Gastroesophageal sphincter (tissue), 4 donors: ENCODE measurements at regions not wholly inside any gene's neighbourhood (a gene's known extent, or its start where the extent isn't known, plus 50 kb on each side); places are given as distances from the start of the nearest gene placed in this dataset.

Source experiments
- ATAC-seq: fragments of 150-250 bp; one replicate; pipeline ENCODE4 v1.9.1; 2016; ENCODE audit warnings: mild to moderate bottlenecking, moderate library complexity
- H3K27ac ChIP-seq, 4 donors: fragments of 200-600 bp; sonication (generic) in 3 of 4; 1 replicate in 3 of 4; 2 replicates in 1 of 4; pipeline ENCODE4 v1.5.1; 2016 to 2019
- H3K27me3 ChIP-seq: fragments of 200-600 bp; sonication (generic); one replicate; pipeline ENCODE4 v1.5.1; 2019
- H3K36me3 ChIP-seq, 2 donors: fragments of 200-600 bp; sonication (generic); one replicate each; pipeline ENCODE4 v1.5.1; 2019; ENCODE audit warnings: control low read depth in 1 of 2
- H3K4me1 ChIP-seq, 3 donors: fragments of 200-600 bp; sonication (generic); 1 replicate in 2 of 3; 2 replicates in 1 of 3; pipeline ENCODE4 v1.5.1; 2016 to 2019; ENCODE audit warnings: control low read depth in 2 of 3
- H3K4me3 ChIP-seq, 2 donors: fragments of 200-600 bp; sonication (generic); one replicate each; pipeline ENCODE4 v1.5.1; 2019; ENCODE audit warnings: mild to moderate bottlenecking in 1 of 2, moderate library complexity in 1 of 2
- H3K9me3 ChIP-seq, 3 donors: fragments of 200-600 bp; sonication (generic); one replicate each; pipeline ENCODE4 v1.5.1; 2017 to 2019; ENCODE audit warnings: control low read depth in 2 of 3
- EP300 ChIP-seq: sonication (generic); formaldehyde crosslinking; IDR thresholded peaks from one replicate; pipeline ENCODE4 v1.6.1; 2017; ENCODE audit warnings: antibody characterized with exemption, mild to moderate bottlenecking
- POLR2A ChIP-seq, 2 donors: fragments of 450-650 bp; IDR thresholded peaks; one replicate each; pipeline ENCODE4 v1.6.1; 2017; ENCODE audit warnings: antibody characterized with exemption in 2 of 2, mild to moderate bottlenecking in 2 of 2, moderate library complexity in 1 of 2
- POLR2AphosphoS5 ChIP-seq: sonication (generic); formaldehyde crosslinking; IDR thresholded peaks from one replicate; pipeline ENCODE4 v1.6.1; 2017; ENCODE audit warnings: antibody characterized with exemption
- WGBS, 2 donors: methylation state at CpG; one replicate each; pipeline ENCODE4 v1.1.5; 2018; ENCODE audit warnings: low coverage in 1 of 2; 5-methylcytosine and 5-hydroxymethylcytosine counted together
- TF ChIP-seq, protein P1 (sequence below), 4 experiments: fragments of 200-600 bp in 2 of 4; fragments of 450-650 bp in 2 of 4; sonication (generic) in 1 of 4; IDR thresholded peaks; one replicate each; pipeline ENCODE4 v1.5.1; 2017 to 2019; ENCODE audit warnings: antibody characterized with exemption in 4 of 4, mild to moderate bottlenecking in 2 of 4, moderate library complexity in 2 of 4

DNA sequence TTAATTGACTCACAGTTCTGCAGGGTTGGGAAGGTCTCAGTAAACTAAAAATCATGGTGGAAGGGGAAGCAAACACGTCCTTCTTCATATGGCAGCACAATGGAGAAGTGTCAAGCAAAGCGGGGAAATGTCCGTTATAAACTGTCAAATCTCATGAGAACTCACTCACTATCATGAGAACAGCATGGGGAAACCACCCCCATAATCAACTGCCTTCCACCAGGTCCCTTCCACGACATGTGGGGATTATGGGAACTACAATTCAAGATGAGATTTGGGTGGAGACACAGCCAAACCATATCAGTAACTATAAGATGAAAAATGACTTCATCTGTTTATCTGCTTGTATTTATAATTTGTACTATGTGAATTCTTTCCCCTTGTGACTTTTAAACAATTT is 577.6 kb upstream of the MDGA2 start:
- Histone ChIP-seq H3K27me3 (no peaks in the 10 kb centered on the region), H3K9me3 (no peaks in the 10 kb centered on the region), H3K36me3 (no peaks in the 10 kb centered on the region), H3K27ac (no peak overlapping the region), H3K4me3 (no peak overlapping the region), H3K4me1 (no peaks in the 10 kb centered on the region)
- no peak for TF ChIP-seq EP300
- no peak for TF ChIP-seq POLR2AphosphoS5
- TF ChIP-seq POLR2A (IDR thresholded peaks at IDR 0.05), result no peak
- TF ChIP-seq, protein P1, sequence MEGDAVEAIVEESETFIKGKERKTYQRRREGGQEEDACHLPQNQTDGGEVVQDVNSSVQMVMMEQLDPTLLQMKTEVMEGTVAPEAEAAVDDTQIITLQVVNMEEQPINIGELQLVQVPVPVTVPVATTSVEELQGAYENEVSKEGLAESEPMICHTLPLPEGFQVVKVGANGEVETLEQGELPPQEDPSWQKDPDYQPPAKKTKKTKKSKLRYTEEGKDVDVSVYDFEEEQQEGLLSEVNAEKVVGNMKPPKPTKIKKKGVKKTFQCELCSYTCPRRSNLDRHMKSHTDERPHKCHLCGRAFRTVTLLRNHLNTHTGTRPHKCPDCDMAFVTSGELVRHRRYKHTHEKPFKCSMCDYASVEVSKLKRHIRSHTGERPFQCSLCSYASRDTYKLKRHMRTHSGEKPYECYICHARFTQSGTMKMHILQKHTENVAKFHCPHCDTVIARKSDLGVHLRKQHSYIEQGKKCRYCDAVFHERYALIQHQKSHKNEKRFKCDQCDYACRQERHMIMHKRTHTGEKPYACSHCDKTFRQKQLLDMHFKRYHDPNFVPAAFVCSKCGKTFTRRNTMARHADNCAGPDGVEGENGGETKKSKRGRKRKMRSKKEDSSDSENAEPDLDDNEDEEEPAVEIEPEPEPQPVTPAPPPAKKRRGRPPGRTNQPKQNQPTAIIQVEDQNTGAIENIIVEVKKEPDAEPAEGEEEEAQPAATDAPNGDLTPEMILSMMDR (IDR thresholded peaks at IDR 0.05), result no peak
- WGBS, 2 donors, result 87 to 93% methylated on average over 3 to 4 of the region's 4 CpGs
- no peak for ATAC-seq

DNA sequence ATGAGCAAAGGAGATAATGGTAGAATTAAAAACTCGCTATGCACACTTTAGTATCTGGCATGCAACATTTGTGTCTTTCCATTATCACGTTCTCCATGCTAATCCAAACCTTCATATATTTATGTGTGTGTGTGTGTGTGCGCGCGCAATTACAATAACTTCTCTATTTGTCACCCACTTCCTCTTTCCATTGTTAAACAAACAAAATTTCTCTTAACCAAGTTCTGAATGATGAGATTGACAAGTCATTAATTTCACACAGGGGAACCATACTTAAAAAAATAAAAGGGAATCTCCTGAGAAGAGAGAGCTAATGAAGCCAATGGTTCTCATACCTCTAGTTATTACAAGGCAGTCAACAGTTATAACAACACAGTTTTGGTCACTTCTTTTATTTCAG is 575.9 kb upstream of the MDGA2 start:
- ATAC-seq, result no peak
- TF ChIP-seq POLR2A (IDR thresholded peaks at IDR 0.05), result no peak
- no peak for TF ChIP-seq POLR2AphosphoS5
- TF ChIP-seq, protein P1 (IDR thresholded peaks at IDR 0.05), result no peak
- no peak for TF ChIP-seq EP300

GRCh38 chr14:48250575-48250974 is 575.2 kb upstream of the MDGA2 start:
- no peak for ATAC-seq
- Histone ChIP-seq H3K27ac (no peak overlapping the region), H3K27me3 (no peaks in the 10 kb centered on the region), H3K4me3 (no peak overlapping the region), H3K4me1 (no peaks in the 10 kb centered on the region), H3K36me3 (no peaks in the 10 kb centered on the region), H3K9me3 (no peaks in the 10 kb centered on the region)
- TF ChIP-seq, protein P1 (IDR thresholded peaks at IDR 0.05), result no peak
- TF ChIP-seq POLR2A (IDR thresholded peaks at IDR 0.05) (no peak), POLR2AphosphoS5 (no peak), EP300 (no peak)
- WGBS, 2 donors, result 72 to 81% methylated on average over 5 of the region's 5 CpGs

More for the DNA sequence above, 575.9 kb upstream of the MDGA2 start:
- no peaks in the 10 kb centered on the region for H3K36me3 ChIP-seq
- no peaks in the 10 kb centered on the region for H3K9me3 ChIP-seq
- WGBS, 2 donors, result 63 to 84% methylated on average over 5 of the region's 5 CpGs
- no peak overlapping the region for H3K27ac ChIP-seq
- H3K4me1 ChIP-seq, result no peaks in the 10 kb centered on the region
- H3K4me3 ChIP-seq, result no peak overlapping the region
- no peaks in the 10 kb centered on the region for H3K27me3 ChIP-seq

DNA sequence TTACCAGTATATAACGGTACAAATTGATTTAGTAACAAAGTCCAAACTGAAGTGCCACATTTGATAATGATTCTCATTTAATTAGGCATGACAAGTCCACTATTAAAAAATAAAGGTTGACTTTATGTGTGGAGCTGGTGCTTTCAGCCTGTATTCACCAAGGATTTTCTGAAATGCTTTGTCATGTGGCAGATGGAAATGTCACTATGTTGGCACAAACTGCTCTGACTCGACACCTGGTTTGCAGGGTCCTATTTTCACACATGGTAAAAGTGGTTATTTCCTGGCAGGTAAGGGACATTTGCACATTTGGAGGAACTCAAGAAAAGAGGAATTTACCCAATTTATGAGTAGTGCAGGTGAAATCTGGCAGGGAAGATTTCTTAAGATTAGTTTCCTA is 572.6 kb upstream of the MDGA2 start:
- Histone ChIP-seq H3K4me1 (no peaks in the 10 kb centered on the region), H3K4me3 (no peak overlapping the region), H3K27ac (no peak overlapping the region), H3K9me3 (no peaks in the 10 kb centered on the region), H3K27me3 (no peaks in the 10 kb centered on the region), H3K36me3 (no peaks in the 10 kb centered on the region)
- TF ChIP-seq POLR2A (IDR thresholded peaks at IDR 0.05), result no peak
- no peak for ATAC-seq
- WGBS, 2 donors, result 75 to 77% methylated on average over 1 to 2 of the region's 2 CpGs

GRCh38 chr14:48243900-48244299 is 568.5 kb upstream of the MDGA2 start:
- TF ChIP-seq, protein P1 (IDR thresholded peaks at IDR 0.05), result no peak
- TF ChIP-seq EP300, result no peak
- no peak for TF ChIP-seq POLR2AphosphoS5
- TF ChIP-seq POLR2A (IDR thresholded peaks at IDR 0.05), result no peak
- no peaks in the 10 kb centered on the region for H3K9me3 ChIP-seq
- H3K27me3 ChIP-seq, result no peaks in the 10 kb centered on the region
- no peaks in the 10 kb centered on the region for H3K4me1 ChIP-seq
- 83 to 84% methylated on average over 3 of the region's 3 CpGs for whole genome bisulfite sequencing, 2 donors
- no peaks in the 10 kb centered on the region for H3K36me3 ChIP-seq
- ATAC-seq, result no peak
- H3K4me3 ChIP-seq, result no peak overlapping the region
- no peak overlapping the region for H3K27ac ChIP-seq
